GM21737 (cell line): ENCODE measurements at regions not wholly inside any gene's neighbourhood (a gene's known extent, or its start where the extent isn't known, plus 50 kb on each side); places are given as distances from the start of the nearest gene placed in this dataset.
A peak's percentile ranks its signal among the peaks of the same experiment; 100 is the strongest.

Experiments used
- ATAC-seq: cut with Tn5 transposase; IDR thresholded peaks from one replicate; pipeline ENCODE4 v1.9.1; 2021; ENCODE audit warnings: mild to moderate bottlenecking, moderate library complexity; ENCODE audit not compliant: unreplicated experiment

DNA sequence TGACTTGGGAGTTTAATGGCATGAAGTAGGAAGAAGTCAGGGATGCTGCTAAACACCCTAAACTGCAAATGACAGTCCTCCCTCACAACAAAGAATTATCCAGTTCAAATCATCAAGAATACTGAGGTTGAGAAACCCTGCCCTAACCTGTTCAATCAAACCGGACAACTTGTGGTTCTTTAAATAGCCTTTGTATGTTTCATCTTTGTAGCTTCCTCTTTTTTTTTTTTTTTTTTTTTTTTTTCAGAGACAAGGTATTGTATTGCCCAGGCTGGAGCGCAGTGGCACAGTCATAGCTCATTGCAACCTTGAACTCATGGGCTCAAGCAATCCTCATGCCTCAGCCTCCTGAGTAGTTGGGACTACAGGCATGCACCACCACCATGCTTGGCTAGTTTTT, 52.5 kb upstream of the TTC29 start:
- ATAC-seq: no peak

DNA sequence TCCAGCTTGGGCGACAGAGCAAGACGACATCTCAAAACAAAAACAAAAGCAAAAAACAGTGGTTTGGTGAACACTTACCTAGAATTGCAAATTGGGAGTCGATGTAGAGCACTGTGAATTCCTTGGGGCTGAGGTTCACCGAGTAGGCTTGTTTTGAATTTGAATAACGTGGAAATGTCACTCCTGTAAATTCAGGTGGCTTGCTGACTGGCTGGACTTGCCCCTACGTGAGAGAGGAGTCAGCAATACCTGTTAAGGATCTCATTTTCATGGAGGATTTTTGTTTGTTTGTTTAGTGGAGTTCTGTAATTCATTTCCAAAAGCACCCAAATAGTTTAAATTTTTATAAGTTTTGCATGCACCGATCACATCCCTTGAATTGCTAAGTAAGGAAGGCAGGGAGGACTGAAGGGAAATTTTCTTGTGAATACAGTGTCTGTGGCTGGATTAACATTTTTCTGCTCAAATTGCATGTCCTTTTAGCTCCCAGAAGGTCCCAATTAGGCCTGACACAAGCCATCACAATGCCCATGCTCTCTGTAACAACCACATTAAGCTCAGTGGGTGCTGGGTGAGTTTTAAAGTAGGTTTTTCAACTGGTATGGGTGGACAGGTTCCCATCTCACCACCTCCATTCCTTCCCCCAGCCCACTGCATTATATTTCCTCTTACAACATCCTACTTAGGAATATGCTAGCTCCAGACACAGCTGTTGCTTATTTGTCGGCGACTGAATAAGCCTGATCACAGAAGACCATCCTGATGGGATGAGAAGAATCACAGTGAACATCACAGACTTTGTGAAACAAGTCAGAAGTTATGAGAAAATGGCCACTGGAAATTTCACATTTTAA, 58.5 kb upstream of the TTC29 start:
- no peak for ATAC-seq

DNA sequence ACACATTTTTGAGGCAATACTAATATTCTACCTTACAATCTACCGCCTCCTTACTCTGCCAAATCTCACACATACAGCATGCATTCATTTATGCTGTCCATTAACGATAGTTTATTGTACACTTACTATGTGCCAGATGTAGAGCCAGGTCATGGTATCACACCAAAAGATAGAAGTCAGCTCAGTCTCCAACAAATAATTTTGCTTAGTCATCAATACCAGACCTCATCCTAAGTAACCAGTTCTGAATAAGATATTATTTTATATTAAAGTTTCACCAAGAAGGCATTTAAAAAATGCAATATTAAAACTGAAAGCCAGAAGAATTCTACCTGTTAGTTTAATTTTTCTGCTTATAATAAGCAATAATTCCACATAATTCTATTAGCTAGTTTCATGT, 60.6 kb upstream of the TTC29 start:
- ATAC-seq: no peak

DNA sequence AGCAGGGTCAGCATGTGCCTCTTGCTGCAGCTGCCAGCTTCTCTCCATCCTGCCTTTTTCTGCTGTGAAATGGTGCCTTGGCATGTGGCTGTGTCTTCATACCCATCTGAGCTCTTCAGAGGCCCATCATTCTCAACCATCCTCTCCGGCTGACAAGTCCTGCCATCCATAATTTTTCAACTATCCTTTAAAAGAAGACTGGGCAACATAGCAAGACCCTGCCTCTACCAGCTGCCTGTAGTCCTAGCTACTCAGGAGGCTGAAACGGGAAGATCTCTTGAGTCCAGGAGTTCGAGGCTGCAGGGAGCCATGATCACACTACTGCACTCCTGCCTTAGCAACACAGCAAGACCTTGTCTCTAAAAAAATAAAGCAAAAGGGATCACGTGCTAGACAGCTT, 64.2 kb upstream of the TTC29 start:
- no peak for ATAC-seq

DNA sequence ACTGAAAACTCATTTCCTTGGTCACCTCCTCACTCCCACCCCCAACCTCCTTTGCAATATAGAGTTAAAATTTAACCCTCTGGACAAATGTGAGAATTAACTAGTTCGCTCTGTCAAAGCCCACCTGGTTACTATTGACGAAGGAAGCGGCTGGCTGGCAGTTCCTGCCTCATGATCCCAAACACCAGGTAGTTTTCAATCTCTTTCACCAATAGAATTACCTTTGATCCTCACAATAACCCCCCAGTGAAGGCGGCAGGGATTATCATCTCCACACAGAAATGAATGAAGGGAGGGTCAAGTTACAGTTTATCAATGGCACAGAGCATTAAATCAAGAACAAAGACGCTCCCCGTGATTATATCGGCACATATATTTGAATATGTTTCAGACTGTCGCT, 65.7 kb upstream of the TTC29 start:
- ATAC-seq: no peak

DNA sequence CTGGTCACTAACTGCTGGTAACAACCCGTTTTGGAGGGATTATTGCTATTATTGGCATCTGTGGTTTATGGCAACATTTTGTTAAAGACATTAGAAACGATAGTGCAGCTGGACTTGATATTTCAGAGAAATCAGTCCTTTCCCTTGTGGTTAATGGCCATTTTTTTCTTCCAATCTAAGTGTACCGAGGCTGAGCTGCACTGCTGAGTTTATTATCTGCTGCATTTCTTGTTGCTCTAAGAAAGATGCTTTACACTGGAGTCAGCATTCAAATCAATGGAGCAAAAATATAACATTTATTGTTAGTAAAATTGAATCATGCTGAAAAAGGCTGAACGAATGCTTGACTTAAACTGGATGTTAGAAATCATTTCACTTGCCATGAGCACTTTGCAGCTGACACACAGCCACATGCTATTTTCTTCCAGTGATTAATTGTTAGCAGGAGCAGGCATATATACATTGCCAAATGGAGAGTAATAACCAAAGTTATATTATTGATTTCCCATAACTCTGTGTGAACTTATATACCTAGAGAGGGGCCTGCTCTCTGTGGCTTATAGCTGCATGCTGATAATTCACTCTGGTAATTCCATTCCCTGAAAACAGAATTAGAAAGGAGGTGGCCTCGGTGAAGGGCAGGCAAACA, 66.5 kb upstream of the TTC29 start:
- no peak for ATAC-seq

DNA sequence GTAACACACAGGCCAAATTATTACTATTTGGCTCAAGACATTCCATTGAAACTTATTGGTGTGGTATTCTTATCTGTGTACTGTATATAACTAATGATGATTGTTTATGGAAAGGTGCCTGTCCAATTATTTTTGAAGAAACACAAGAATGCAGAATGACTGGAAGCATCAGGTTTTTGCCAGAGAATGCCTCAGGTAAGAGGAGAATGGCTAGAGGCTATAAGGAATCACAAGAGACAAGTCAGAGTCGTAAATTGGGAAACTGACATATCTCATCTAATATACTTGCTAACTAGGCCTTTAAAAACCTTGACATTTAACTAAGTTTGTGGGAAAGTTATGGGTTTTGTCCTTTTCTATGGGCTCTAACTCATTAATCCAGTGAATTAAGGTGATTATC, 69.3 kb upstream of the TTC29 start:
- no peak for ATAC-seq

DNA sequence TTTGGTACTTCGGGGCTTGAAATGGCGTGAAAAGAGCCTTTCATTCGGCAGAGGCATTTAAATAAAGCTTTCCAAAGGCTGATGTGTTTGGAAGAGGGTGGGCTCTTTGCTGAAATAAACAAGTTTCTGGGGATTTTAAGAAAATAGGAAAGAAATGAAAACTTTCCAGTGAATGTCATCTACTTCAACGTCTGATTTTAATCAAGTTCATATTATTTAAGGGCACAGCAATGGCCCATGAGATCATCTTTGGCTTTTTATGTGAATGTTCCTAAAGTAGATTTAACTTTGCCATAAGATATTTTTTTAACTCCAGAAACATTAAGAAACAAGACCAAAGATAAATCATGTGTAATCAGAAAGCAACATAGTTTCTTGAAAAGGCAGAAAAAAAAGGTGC, 69.8 kb upstream of the TTC29 start:
- no peak for ATAC-seq

DNA sequence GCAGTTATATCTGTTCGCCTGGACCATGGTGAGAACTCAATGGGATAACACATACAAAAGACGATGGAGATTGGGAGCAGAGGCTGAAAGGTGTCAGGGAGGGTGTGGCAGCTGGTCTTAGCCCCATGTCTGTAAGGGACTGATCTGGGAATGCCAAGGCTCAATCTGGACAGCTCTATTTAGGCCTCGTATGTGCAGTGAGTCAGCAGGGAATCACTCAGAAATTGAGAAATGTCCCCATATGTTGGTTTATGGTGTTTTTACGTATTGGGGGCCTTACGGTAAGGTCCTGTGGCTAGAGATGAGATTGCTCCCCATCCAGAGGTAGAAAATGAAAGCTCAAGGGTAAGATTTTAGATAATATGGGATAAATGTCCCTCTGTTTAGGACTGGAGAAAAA, 71.4 kb upstream of the TTC29 start:
- no peak for ATAC-seq

DNA sequence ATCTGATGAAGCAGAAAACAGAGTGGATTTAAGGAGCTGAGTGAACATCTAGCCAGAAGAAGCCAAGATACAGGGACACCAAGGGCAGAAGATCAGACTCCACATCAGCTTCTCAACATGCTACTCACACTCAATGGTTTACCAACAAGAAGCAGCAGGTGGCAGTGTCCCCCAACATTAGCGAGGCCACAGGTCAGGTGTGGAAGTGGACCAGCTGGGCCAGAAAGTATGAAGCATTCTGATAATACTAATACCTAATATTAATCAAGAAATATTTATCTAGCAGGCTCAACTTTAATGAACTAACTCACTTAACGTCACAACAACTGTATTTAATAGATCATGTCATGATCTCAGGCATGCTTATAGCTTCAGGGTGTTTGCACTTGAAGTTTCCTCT, 73.4 kb upstream of the TTC29 start:
- peak; percentile 82 for ATAC-seq

DNA sequence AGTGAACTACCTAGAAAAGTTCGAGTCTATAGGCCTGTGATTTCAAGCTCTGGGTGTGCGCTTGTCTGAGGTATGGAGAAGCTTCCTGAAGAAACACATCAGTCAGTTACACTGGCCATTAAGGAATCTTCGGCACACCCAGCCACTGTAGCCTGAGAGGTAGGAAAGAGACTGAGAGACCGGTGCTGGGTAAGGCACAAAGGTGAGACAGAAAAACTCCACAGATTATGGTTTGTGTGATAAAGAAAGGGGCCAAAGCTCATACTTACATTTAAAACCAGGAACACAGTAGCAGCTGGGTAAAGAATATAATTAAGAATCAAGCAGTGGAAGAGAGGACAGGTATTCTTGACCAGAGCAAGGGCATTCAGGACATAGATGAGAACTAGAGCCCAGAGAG, 74.8 kb upstream of the TTC29 start:
- ATAC-seq: no peak

DNA sequence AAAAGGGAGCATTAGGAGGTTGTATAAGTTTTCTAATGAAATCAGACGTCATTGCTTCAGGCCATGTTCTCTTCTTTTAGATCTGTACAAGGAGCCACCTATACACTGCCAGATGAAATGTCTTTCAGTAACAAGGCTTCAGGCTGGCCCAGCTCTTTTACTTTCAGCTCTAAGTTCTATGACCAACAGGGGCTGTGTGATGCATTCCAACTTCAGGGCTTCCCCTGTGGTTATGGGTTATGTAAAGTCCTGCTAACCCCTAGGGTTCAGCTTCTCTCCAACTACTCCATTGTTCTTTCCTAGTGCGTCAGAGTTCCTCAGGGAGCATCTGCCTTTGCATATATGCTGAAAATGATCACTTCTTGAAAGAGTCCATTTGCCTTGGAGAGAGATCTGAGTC, 79.4 kb upstream of the TTC29 start:
- no peak for ATAC-seq

DNA sequence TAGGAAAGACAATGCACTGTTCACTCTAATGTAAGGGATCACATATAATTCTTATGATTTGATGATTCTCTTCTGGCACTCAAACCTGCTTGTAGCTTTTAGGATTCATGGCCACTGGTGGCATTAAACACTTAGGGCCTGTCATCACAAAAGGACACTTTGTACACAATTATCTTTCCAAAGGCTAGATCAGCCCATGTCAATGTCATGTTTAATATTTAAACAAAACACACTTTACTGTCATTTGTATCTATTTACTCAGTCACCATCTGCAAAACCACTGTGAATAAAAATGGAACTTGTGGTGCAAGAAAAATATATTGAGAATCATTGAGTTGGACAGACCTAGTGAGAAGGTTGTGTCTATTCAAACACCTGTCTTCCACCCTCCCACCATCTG, 83.6 kb upstream of the TTC29 start:
- ATAC-seq: no peak

DNA sequence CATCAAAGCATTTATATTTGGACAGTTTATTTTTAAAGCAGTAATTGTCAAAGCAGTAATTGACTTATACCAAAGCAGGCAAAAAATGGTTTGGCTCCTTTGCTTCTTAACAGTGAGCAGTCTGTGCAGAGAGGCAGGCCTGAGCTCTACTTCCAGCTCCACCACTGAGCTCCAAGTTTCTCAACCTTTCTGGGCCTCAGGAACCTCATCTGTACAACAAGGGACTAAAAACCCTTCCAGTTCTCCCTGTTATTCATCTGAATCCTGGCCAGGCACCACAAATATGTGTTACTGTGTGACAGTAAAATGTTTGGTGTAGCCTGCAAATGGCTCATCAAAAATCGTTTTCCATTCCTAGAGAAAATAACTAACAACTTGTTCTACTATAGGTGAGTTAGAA, 88.7 kb upstream of the TTC29 start:
- ATAC-seq: no peak

DNA sequence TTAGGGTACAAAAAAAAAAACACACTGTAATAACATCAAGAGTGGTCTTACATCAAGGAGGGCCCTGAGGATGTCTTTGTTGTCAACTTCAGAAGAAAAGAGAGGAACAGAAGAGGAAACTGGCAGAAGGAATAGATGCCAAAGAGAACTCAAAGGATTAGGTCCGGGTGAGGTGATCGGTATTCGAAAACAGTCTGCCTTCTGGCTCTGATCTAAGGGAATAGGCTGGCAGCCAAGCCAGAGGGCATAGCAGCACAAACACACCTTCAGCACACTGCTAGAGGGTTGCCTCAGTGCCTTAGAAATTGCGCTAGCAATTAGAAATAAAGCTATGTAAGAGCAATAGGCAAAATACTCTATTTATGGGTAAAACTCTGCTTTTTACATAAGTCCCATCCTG, 91.4 kb upstream of the TTC29 start:
- no peak for ATAC-seq

DNA sequence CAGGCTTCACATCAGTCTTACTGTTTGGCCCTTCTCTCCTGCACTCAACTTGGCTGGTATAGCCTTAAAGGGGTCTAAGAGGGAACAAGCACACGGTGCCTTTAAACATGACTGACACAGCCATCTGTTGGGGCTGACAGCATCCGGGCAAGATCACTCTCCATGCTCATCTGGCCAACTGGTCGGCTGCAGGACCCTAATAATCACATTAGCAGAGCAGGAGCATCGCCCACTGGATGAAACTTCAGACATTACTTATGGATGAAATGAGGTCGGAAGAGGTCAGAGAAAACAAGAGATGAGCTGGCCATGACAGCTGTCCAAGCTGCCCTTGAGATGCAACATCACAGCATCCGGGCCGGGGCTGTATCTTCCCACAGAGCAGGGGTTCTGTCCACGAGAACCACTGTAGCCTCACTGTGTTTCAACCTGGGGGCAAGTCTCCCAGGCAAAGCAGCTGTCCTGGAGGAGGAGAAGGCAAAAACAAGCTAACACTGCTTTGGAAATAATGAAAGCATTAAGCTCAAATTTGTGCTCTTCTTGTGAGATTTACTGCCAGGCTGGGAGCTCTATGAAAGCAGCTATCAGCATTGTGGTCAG, 94.4 kb upstream of the TTC29 start:
- ATAC-seq: no peak

DNA sequence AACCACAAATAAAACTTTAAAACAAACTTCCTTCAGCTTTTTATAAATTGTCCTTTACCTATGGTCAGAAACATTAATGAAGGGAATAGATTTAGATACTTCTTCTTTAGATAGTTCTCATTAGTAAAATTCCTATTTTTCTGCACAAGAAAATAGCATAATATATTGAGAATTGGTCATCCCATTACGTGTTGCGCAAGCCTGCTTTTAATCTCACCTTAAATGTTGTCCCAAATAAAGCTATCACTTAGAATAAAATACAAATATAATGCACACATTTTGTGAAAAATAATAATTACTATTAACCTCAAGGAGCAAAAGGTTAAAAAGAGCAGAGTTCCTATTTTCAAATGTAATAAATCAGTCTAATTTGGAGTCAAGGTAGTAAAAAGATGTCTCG, 95.2 kb upstream of the TTC29 start:
- no peak for ATAC-seq

DNA sequence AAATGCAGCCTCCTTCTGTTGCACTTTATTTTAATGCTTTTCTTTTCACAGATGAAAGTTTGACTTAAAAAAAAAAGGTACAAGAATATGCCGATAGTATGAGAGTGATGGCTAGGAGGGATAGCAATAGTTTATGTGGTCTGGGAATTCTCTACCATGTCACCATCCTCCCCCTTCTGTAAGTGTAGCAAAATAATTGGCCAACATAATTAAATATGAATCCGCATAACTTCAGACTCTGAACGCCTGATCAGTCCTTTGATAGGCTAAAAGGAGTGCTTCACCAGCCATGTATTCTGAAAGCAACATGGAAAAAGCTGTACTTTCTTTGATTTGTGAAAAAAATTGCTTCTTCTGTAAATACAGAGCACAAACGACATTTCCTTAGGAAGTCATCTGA, 95.7 kb upstream of the TTC29 start:
- ATAC-seq: no peak

DNA sequence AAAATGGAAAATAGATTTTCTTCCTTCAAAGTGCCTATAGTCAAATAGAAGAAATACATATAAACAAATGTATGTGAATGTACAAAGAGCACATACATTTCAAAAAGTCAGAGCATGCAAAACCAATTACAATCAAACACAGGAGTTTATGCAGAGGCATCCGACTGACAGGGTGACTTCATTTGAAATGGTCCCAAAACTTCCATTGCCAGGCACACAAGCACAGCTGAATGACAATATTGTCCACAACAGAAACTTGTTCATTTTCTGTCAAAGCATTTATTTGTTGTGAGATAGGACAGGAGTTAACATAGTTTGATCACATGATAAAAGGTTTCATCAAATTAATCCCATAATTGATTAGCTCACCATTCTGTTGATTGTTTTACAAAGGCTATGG, 96.4 kb upstream of the TTC29 start:
- ATAC-seq: no peak

DNA sequence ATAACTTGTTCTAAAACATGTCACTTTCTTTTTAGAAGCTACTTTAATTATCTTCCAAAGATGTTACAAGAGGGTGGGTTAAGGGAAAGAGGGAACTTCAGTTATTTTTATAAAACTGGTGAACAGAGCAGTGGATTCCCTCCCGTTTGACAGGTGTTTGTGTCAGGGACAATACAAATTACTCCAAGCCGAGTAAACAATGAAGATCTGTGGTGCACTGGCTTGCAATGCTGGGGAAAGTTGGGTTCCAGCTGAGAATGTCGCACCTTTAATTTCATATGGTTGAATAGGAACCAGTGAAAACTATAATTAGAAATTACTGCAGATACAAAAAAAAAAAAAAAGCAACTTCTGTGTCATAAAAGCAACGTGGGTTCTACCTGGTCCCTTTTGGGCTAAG, 98.6 kb upstream of the TTC29 start:
- no peak for ATAC-seq

DNA sequence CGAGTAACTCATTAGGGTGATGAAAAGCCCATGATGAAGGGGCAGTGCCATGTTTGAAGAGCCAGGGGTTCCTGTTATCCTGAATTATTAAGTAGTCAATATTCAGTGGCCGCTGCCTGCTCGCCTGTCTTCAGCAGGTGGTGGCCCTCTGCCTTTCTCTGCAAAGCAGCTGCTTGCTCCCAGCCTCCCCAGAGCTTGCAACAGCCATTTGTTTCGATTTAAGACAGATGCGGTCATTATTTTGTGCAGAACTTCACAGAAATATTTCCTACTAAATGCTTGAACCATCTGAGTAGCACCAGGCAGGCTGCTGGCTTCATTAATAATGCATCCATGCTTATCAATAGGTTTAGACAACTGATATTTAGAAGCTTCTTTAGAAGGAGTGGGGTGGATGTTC, 104.3 kb upstream of the TTC29 start:
- no peak for ATAC-seq

DNA sequence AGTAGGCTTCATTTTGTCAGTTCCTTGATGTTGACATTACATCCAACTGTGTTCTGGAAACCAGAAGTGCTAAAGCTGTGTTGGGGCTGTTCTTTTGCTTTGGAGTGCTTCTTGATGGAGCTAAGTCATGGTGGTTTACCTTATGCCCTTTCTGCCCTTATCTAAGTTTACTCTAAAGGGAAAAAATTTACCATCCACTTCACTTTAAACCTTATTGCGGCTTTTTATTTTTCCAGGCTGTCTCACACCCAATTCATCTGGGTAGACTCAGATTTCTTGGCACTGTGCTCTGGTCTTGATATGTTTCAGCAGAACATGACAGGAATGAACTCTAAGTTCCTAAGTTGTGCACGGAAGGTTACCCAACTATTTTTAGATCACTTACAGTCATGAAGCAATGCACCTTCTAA, 104.7 kb upstream of the TTC29 start:
- ATAC-seq: no peak
